ENCODE measurements at regions not wholly inside any gene's neighbourhood (a gene's known extent, or its start where the extent isn't known, plus 50 kb on each side); places are given as distances from the start of the nearest gene placed in this dataset.

DNA sequence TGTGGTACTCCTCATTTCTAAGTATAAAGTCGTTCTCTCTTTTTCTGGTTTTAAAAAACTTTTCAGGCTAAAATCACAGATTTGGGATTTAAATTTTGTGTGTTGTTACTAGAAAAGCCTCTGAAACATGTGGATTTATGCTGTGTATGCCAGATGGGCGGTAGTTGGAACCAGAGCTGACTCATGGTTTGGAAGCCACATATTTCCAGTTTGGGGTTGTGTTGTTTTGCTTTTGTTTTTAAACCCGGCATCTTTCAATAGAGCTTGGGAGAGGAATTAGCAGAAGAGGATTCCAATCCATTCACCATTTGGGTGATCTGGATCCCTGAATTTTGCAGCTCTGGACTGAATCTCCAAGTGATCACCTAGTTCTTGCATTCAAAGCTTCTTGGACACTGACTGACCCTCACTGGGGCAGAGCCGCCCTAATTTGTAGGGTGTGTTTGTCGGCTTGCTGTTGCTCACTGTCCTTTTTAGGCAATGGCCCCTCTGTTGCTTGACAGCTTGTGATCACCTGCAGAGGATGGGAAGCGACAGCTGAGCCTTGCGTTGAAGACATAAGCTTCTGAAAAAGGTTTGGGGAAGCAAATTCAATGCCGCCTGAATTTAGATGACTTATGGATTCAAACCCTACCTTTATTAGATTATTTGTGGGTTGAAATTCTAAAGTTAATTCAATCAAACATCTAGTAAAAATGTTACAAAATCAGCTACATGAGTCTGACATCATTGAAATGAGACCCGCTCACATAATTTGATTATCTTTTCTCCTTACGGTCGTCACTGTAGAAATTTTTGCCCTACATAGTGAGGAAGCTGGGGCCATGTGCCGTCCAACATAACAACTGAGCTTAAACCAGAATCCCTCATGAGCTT is 79.9 kb upstream of the CD83 start:
- TF ChIP-seq ZNF274 (IDR thresholded peaks at IDR 0.05; ENCODE audit: low read depth, low read length) (no peak), SUZ12 (IDR thresholded peaks at IDR 0.05; ENCODE audit: extremely low read depth, insufficient read depth, insufficient read length) (no peak), YY1 (IDR thresholded peaks at IDR 0.05; ENCODE audit: insufficient read depth, insufficient read length) (no peak)
